HG02884 (cell line): ENCODE measurements at regions not wholly inside any gene's neighbourhood (a gene's known extent, or its start where the extent isn't known, plus 50 kb on each side); places are given as distances from the start of the nearest gene placed in this dataset.
A peak's percentile ranks its signal among the peaks of the same experiment; 100 is the strongest.

Experiments used
- ATAC-seq: cut with Tn5 transposase; IDR thresholded peaks from one replicate; pipeline ENCODE4 v1.9.1; 2021; ENCODE audit warnings: mild to moderate bottlenecking, moderate library complexity; ENCODE audit not compliant: unreplicated experiment

- ATAC-seq: no peak
These were observed 280.9 kb upstream of the FANCL start for GRCh38 chr2:58521803-58522554.

GRCh38 chr2:58520903-58521302 lies 279.8 kb upstream of the FANCL start:
- ATAC-seq: no peak

GRCh38 chr2:58517881-58518280 lies 276.8 kb upstream of the FANCL start:
- no peak for ATAC-seq

GRCh38 chr2:58516695-58517094 lies 275.6 kb upstream of the FANCL start:
- ATAC-seq: no peak

- ATAC-seq: no peak
These were observed 274.9 kb upstream of the FANCL start for GRCh38 chr2:58515827-58516573.

GRCh38 chr2:58514252-58514651 lies 273.1 kb upstream of the FANCL start:
- ATAC-seq: peak; percentile 66

- ATAC-seq: no peak
These were observed 271.8 kb upstream of the FANCL start for GRCh38 chr2:58512878-58513277.

- ATAC-seq: no peak
These were observed 266.9 kb upstream of the FANCL start for GRCh38 chr2:58508006-58508405.

GRCh38 chr2:58503918-58504317 lies 262.8 kb upstream of the FANCL start:
- no peak for ATAC-seq

- no peak for ATAC-seq
These were observed 261.8 kb upstream of the FANCL start for GRCh38 chr2:58502931-58503330.

GRCh38 chr2:58501371-58502160 lies 260.4 kb upstream of the FANCL start:
- ATAC-seq: no peak

GRCh38 chr2:58497168-58497567 lies 256.0 kb upstream of the FANCL start:
- ATAC-seq: no peak

GRCh38 chr2:58495806-58496205 lies 254.7 kb upstream of the FANCL start:
- ATAC-seq: no peak

- ATAC-seq: no peak
These were observed 253.0 kb upstream of the FANCL start for GRCh38 chr2:58494071-58494501.

- ATAC-seq: no peak
These were observed 243.5 kb upstream of the FANCL start for GRCh38 chr2:58484629-58485028.

- no peak for ATAC-seq
These were observed 243.1 kb upstream of the FANCL start for GRCh38 chr2:58484221-58484620.

- no peak for ATAC-seq
These were observed 242.2 kb upstream of the FANCL start for GRCh38 chr2:58483307-58483706.

- ATAC-seq: no peak
These were observed 240.5 kb upstream of the FANCL start for GRCh38 chr2:58481670-58482069.

GRCh38 chr2:58480141-58480540 lies 239.0 kb upstream of the FANCL start:
- ATAC-seq: no peak

GRCh38 chr2:58479535-58480140 lies 238.5 kb upstream of the FANCL start:
- ATAC-seq: no peak

- ATAC-seq: no peak
These were observed 235.4 kb upstream of the FANCL start for GRCh38 chr2:58476556-58476955.
